PC-9 (cell line): ENCODE measurements at regions not wholly inside any gene's neighbourhood (a gene's known extent, or its start where the extent isn't known, plus 50 kb on each side); places are given as distances from the start of the nearest gene placed in this dataset.

Experiments used
- EZH2 ChIP-seq: fragments of 200-600 bp; sonication (generic); IDR thresholded peaks from 2 replicates; pipeline ENCODE4 v1.8.0; 2017; ENCODE audit warnings: antibody characterized with exemption, low read depth
- TF ChIP-seq, protein P1 (sequence below): fragments of 200-600 bp; sonication (generic); conservative IDR thresholded peaks from 2 replicates; pipeline ENCODE4 v1.6.1; 2017; ENCODE audit warnings: mixed run types, antibody characterized with exemption, mild to moderate bottlenecking, moderate library complexity

DNA sequence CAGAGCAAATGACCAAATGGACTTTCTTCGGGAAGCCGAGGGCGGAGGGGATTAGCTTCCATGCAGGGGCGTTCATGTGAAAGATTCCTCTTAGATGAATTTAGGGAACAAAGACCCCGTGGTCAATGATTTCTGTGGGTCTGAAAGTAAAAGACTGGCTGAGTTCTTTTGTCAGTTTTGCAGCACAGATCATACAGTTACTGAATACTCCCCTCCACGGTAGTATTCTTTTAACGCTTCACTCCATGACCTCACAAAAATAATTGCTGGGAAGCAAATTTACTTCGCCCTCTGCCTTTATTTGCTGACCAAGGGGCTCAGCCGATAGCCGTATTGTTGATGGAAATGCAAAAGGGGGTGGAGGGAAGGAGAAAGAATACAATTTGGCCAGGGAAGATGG is 86.0 kb upstream of the SALL4 start:
- TF ChIP-seq, protein P1, sequence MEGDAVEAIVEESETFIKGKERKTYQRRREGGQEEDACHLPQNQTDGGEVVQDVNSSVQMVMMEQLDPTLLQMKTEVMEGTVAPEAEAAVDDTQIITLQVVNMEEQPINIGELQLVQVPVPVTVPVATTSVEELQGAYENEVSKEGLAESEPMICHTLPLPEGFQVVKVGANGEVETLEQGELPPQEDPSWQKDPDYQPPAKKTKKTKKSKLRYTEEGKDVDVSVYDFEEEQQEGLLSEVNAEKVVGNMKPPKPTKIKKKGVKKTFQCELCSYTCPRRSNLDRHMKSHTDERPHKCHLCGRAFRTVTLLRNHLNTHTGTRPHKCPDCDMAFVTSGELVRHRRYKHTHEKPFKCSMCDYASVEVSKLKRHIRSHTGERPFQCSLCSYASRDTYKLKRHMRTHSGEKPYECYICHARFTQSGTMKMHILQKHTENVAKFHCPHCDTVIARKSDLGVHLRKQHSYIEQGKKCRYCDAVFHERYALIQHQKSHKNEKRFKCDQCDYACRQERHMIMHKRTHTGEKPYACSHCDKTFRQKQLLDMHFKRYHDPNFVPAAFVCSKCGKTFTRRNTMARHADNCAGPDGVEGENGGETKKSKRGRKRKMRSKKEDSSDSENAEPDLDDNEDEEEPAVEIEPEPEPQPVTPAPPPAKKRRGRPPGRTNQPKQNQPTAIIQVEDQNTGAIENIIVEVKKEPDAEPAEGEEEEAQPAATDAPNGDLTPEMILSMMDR: no peak
- no peak for TF ChIP-seq EZH2
